ENCODE measurements at regions not wholly inside any gene's neighbourhood (a gene's known extent, or its start where the extent isn't known, plus 50 kb on each side); places are given as distances from the start of the nearest gene placed in this dataset.

DNA sequence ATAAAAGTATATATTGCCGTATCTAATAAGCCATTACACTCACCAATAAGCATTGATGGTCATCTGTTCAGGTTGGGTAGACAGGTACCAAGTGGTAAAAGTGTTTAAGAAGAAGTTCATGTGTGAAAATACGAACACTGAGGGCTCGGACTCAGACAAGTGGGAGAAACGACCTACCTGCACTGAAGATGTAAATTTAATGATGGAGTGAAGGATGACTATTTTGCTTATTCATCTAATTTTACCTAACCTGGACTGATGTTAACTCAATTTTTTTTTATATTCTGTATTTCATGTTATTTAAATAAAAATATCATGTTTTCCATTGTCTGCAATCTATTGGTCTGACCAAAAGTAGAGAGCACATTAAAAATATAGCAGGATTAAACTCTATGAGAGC, 469.1 kb upstream of the BTBD3 start:
- POLR2A ChIA-PET: no interaction called here
- Mint-ChIP-seq H3K9me3 (peaks cover 5% of the 10 kb centered on the region), H3K36me3 (no peaks in the 10 kb centered on the region), H3K27ac (no peak overlapping the region), H3K4me1 (peaks cover 44% of the 10 kb centered on the region), H3K27me3 (ENCODE audit: low read depth) (no peaks in the 10 kb centered on the region), H3K4me3 (no peak overlapping the region)
- DNase-seq (ENCODE audit: low spot score): no peak
- CTCF ChIA-PET: no interaction called here
- ATAC-seq: no peak
- TF ChIP-seq, protein P1, sequence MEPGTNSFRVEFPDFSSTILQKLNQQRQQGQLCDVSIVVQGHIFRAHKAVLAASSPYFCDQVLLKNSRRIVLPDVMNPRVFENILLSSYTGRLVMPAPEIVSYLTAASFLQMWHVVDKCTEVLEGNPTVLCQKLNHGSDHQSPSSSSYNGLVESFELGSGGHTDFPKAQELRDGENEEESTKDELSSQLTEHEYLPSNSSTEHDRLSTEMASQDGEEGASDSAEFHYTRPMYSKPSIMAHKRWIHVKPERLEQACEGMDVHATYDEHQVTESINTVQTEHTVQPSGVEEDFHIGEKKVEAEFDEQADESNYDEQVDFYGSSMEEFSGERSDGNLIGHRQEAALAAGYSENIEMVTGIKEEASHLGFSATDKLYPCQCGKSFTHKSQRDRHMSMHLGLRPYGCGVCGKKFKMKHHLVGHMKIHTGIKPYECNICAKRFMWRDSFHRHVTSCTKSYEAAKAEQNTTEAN (CRISPR knock-in tag; IDR thresholded peaks at IDR 0.05): no peak
- no peak for TF ChIP-seq JAZF1 (CRISPR knock-in tag; IDR thresholded peaks at IDR 0.05)
- no peak for TF ChIP-seq FOXK1 (CRISPR knock-in tag; IDR thresholded peaks at IDR 0.05)
- TF ChIP-seq, protein P2, sequence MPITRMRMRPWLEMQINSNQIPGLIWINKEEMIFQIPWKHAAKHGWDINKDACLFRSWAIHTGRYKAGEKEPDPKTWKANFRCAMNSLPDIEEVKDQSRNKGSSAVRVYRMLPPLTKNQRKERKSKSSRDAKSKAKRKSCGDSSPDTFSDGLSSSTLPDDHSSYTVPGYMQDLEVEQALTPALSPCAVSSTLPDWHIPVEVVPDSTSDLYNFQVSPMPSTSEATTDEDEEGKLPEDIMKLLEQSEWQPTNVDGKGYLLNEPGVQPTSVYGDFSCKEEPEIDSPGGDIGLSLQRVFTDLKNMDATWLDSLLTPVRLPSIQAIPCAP (CRISPR knock-in tag; IDR thresholded peaks at IDR 0.05): no peak
- TF ChIP-seq ZNF219 (CRISPR knock-in tag; IDR thresholded peaks at IDR 0.05; ENCODE audit: borderline replicate concordance): no peak
- TF ChIP-seq, protein P3, sequence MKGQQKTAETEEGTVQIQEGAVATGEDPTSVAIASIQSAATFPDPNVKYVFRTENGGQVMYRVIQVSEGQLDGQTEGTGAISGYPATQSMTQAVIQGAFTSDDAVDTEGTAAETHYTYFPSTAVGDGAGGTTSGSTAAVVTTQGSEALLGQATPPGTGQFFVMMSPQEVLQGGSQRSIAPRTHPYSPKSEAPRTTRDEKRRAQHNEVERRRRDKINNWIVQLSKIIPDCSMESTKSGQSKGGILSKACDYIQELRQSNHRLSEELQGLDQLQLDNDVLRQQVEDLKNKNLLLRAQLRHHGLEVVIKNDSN (CRISPR knock-in tag; IDR thresholded peaks at IDR 0.05): no peak
- no peak for TF ChIP-seq SP1 (CRISPR knock-in tag; conservative IDR thresholded peaks at IDR 0.05)

DNA sequence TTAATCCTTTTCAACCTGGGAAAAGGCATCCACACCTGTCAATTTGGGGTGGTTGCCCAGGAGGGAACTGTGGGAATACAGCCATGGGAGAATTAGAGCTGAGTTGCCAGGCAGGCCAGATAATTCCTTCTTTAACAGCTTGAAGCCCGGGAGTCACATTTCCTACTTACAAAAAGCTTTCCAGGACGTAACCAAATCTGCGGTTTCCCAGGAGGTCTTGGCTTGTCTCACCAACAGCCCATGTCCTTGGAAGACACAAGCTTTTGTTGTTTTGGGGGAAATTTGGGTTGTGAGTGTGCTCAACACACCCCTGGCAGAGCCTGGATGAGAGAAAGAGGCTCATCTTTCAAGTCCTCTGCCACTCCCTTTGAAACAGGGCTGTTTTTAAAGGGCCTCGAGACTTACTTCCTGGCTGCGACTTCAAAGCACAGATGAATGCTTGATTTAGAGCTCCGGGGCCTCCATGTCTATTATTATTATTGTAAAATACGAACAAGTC, 465.9 kb upstream of the BTBD3 start:
- Mint-ChIP-seq H3K4me3 (no peak overlapping the region), H3K9me3 (peaks cover 5% of the 10 kb centered on the region), H3K4me1 (peaks cover 56% of the 10 kb centered on the region), H3K36me3 (no peaks in the 10 kb centered on the region), H3K27ac (peak overlapping the region; percentile 90), H3K27me3 (ENCODE audit: low read depth) (no peaks in the 10 kb centered on the region)
- ChIA-PET CTCF (interaction anchor here (1.0 kb wide), 1 partner anchor 8 kb away, joined by 3 read pairs; no protein-coding TSS in a partner anchor), POLR2A (no interaction called here)
- DNase-seq (ENCODE audit: low spot score) (no peak), ATAC-seq (peak; percentile 43)
- TF ChIP-seq JAZF1 (CRISPR knock-in tag; IDR thresholded peaks at IDR 0.05) (no peak), KAT7 (CRISPR knock-in tag; IDR thresholded peaks at IDR 0.05; ENCODE audit: borderline replicate concordance) (no peak), TP53 (CRISPR knock-in tag; IDR thresholded peaks at IDR 0.05) (no peak), ZNF423 (CRISPR knock-in tag; IDR thresholded peaks at IDR 0.05) (no peak), HMGA2 (CRISPR knock-in tag; IDR thresholded peaks at IDR 0.05) (no peak), SMAD3 (CRISPR knock-in tag; IDR thresholded peaks at IDR 0.05; ENCODE audit: borderline replicate concordance) (no peak), ETV6 (CRISPR knock-in tag; IDR thresholded peaks at IDR 0.05) (no peak)
- TF ChIP-seq, protein P4, sequence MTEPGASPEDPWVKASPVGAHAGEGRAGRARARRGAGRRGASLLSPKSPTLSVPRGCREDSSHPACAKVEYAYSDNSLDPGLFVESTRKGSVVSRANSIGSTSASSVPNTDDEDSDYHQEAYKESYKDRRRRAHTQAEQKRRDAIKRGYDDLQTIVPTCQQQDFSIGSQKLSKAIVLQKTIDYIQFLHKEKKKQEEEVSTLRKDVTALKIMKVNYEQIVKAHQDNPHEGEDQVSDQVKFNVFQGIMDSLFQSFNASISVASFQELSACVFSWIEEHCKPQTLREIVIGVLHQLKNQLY (CRISPR knock-in tag; IDR thresholded peaks at IDR 0.05): no peak
- TF ChIP-seq, protein P5, sequence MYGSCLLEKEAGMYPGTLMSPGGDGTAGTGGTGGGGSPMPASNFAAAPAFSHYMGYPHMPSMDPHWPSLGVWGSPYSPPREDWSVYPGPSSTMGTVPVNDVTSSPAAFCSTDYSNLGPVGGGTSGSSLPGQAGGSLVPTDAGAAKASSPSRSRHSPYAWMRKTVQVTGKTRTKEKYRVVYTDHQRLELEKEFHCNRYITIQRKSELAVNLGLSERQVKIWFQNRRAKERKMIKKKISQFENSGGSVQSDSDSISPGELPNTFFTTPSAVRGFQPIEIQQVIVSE (CRISPR knock-in tag; IDR thresholded peaks at IDR 0.05; ENCODE audit: borderline replicate concordance): no peak

DNA sequence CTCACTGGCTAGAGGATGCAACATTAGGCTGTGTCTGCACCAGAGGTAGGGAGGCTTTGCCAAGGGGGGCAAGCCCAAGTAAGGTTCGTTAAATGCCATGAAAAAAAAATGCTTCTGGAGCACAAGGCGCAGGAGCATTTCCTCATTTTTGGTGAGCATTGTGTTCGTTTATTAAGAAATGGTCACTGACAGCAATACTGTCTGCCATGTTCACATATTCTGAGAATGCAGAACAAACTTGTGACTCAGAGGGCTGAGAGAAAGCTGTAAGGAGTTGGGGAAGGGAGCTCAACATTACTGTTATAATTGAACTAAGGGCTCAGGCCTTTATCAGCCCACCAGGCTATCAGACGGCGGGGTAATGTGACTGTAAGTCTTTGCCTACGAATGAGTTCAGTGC, 465.4 kb upstream of the BTBD3 start:
- no peak overlapping the region for H3K4me3 Mint-ChIP-seq
- CTCF ChIA-PET: interaction anchor here (1.0 kb wide), 1 partner anchor 9 kb away, joined by 3 read pairs; no protein-coding TSS in a partner anchor
- DNase-seq (ENCODE audit: low spot score) (no peak), ATAC-seq (peak; percentile 19; the same call in 1 of the 2 replicates)
- TF ChIP-seq, protein P5 (CRISPR knock-in tag; IDR thresholded peaks at IDR 0.05; ENCODE audit: borderline replicate concordance): no peak
- TF ChIP-seq, protein P6, sequence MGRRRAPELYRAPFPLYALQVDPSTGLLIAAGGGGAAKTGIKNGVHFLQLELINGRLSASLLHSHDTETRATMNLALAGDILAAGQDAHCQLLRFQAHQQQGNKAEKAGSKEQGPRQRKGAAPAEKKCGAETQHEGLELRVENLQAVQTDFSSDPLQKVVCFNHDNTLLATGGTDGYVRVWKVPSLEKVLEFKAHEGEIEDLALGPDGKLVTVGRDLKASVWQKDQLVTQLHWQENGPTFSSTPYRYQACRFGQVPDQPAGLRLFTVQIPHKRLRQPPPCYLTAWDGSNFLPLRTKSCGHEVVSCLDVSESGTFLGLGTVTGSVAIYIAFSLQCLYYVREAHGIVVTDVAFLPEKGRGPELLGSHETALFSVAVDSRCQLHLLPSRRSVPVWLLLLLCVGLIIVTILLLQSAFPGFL (CRISPR knock-in tag; IDR thresholded peaks at IDR 0.05; ENCODE audit: borderline replicate concordance): no peak
- TF ChIP-seq ZBTB21 (CRISPR knock-in tag; IDR thresholded peaks at IDR 0.05; ENCODE audit: borderline replicate concordance): no peak
- TF ChIP-seq, protein P7, sequence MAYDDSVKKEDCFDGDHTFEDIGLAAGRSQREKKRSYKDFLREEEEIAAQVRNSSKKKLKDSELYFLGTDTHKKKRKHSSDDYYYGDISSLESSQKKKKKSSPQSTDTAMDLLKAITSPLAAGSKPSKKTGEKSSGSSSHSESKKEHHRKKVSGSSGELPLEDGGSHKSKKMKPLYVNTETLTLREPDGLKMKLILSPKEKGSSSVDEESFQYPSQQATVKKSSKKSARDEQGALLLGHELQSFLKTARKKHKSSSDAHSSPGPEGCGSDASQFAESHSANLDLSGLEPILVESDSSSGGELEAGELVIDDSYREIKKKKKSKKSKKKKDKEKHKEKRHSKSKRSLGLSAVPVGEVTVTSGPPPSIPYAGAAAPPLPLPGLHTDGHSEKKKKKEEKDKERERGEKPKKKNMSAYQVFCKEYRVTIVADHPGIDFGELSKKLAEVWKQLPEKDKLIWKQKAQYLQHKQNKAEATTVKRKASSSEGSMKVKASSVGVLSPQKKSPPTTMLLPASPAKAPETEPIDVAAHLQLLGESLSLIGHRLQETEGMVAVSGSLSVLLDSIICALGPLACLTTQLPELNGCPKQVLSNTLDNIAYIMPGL (CRISPR knock-in tag; IDR thresholded peaks at IDR 0.05): no peak
- no peak for TF ChIP-seq EMX1 (CRISPR knock-in tag; IDR thresholded peaks at IDR 0.05)
- TF ChIP-seq NR1H2 (CRISPR knock-in tag; IDR thresholded peaks at IDR 0.05): no peak
- no peak for TF ChIP-seq ATF1 (CRISPR knock-in tag; IDR thresholded peaks at IDR 0.05)
- TF ChIP-seq SMAD3 (CRISPR knock-in tag; IDR thresholded peaks at IDR 0.05; ENCODE audit: borderline replicate concordance): no peak
- H3K4me1 Mint-ChIP-seq: peaks cover 52% of the 10 kb centered on the region
- H3K27ac Mint-ChIP-seq: peak overlapping the region; percentile 90; the same call in 1 of the 2 replicates
- peaks cover 5% of the 10 kb centered on the region for H3K9me3 Mint-ChIP-seq
- POLR2A ChIA-PET: no interaction called here
- no peaks in the 10 kb centered on the region for H3K27me3 Mint-ChIP-seq (ENCODE audit: low read depth)
- H3K36me3 Mint-ChIP-seq: no peaks in the 10 kb centered on the region
